ENCODE measurements at regions not wholly inside any gene's neighbourhood (a gene's known extent, or its start where the extent isn't known, plus 50 kb on each side); places are given as distances from the start of the nearest gene placed in this dataset.

GRCh38 chr12:92639017-92639416 is 63.8 kb upstream of the PLEKHG7 start:
- ATAC-seq, result no peak
- TF ChIP-seq TCF4 (CRISPR knock-in tag; IDR thresholded peaks at IDR 0.05; ENCODE audit: borderline replicate concordance) (no peak), ESRRG (CRISPR knock-in tag; IDR thresholded peaks at IDR 0.05) (no peak), ISL1 (CRISPR knock-in tag; IDR thresholded peaks at IDR 0.05) (peak; percentile 22; the same call in 1 of the 2 replicates), RARB (CRISPR knock-in tag; IDR thresholded peaks at IDR 0.05) (no peak), PPARA (CRISPR knock-in tag; IDR thresholded peaks at IDR 0.05; ENCODE audit: borderline replicate concordance) (no peak), SNAI2 (CRISPR knock-in tag; IDR thresholded peaks at IDR 0.05) (no peak)

- no peak for ATAC-seq
- TF ChIP-seq ISL1 (CRISPR knock-in tag; IDR thresholded peaks at IDR 0.05), result no peak
- no peak for TF ChIP-seq OSR1 (CRISPR knock-in tag; IDR thresholded peaks at IDR 0.05)
- TF ChIP-seq ZC3H10 (CRISPR knock-in tag; IDR thresholded peaks at IDR 0.05), result no peak
- TF ChIP-seq PPARA (CRISPR knock-in tag; IDR thresholded peaks at IDR 0.05; ENCODE audit: borderline replicate concordance), result no peak
- no peak for TF ChIP-seq GLIS3 (CRISPR knock-in tag; IDR thresholded peaks at IDR 0.05)
- TF ChIP-seq ZFP3 (CRISPR knock-in tag; IDR thresholded peaks at IDR 0.05), result no peak
- TF ChIP-seq CSRNP3 (CRISPR knock-in tag; IDR thresholded peaks at IDR 0.05), result no peak
- TF ChIP-seq POU6F1 (CRISPR knock-in tag; IDR thresholded peaks at IDR 0.05; ENCODE audit: borderline replicate concordance, low read depth), result no peak
- TF ChIP-seq BACH2 (CRISPR knock-in tag; IDR thresholded peaks at IDR 0.05; ENCODE audit: borderline replicate concordance), result no peak
- no peak for TF ChIP-seq ARNTL (CRISPR knock-in tag; IDR thresholded peaks at IDR 0.05; ENCODE audit: borderline replicate concordance, low read depth)
- no peak for TF ChIP-seq SNAI2 (CRISPR knock-in tag; IDR thresholded peaks at IDR 0.05)
- no peak for TF ChIP-seq PATZ1 (CRISPR knock-in tag; IDR thresholded peaks at IDR 0.05; ENCODE audit: borderline replicate concordance)
- TF ChIP-seq ZNF565 (CRISPR knock-in tag; conservative IDR thresholded peaks at IDR 0.05; ENCODE audit: low read depth), result no peak
- no peak for TF ChIP-seq TCF4 (CRISPR knock-in tag; IDR thresholded peaks at IDR 0.05; ENCODE audit: borderline replicate concordance)
- TF ChIP-seq ZNF8 (CRISPR knock-in tag; IDR thresholded peaks at IDR 0.05), result no peak
- TF ChIP-seq CSDC2 (CRISPR knock-in tag; IDR thresholded peaks at IDR 0.05), result no peak
Measured at GRCh38 chr12:92634730-92635129, 68.1 kb upstream of the PLEKHG7 start.

- ATAC-seq, result no peak
Measured at GRCh38 chr12:92634202-92634601, 68.6 kb upstream of the PLEKHG7 start.

GRCh38 chr12:92630968-92631367 is 71.8 kb upstream of the PLEKHG7 start:
- ATAC-seq, result no peak
- TF ChIP-seq PPARA (CRISPR knock-in tag; IDR thresholded peaks at IDR 0.05; ENCODE audit: borderline replicate concordance) (no peak), TCF4 (CRISPR knock-in tag; IDR thresholded peaks at IDR 0.05; ENCODE audit: borderline replicate concordance) (no peak), POU6F1 (CRISPR knock-in tag; IDR thresholded peaks at IDR 0.05; ENCODE audit: borderline replicate concordance, low read depth) (no peak), TSHZ2 (CRISPR knock-in tag; IDR thresholded peaks at IDR 0.05) (no peak), BACH2 (CRISPR knock-in tag; IDR thresholded peaks at IDR 0.05; ENCODE audit: borderline replicate concordance) (no peak), PATZ1 (CRISPR knock-in tag; IDR thresholded peaks at IDR 0.05; ENCODE audit: borderline replicate concordance) (no peak), SNAI2 (CRISPR knock-in tag; IDR thresholded peaks at IDR 0.05) (no peak), GLIS3 (CRISPR knock-in tag; IDR thresholded peaks at IDR 0.05) (no peak)

More at GRCh38 chr12:92634202-92634601, 68.6 kb upstream of the PLEKHG7 start:
- TF ChIP-seq PATZ1 (CRISPR knock-in tag; IDR thresholded peaks at IDR 0.05; ENCODE audit: borderline replicate concordance) (no peak), GLIS3 (CRISPR knock-in tag; IDR thresholded peaks at IDR 0.05) (no peak), ZFP3 (CRISPR knock-in tag; IDR thresholded peaks at IDR 0.05) (no peak)

Measured in SK-N-SH treated with all-trans-retinoic acid at 6 μM for 48 hours (cell line).